ENCODE measurements at regions not wholly inside any gene's neighbourhood (a gene's known extent, or its start where the extent isn't known, plus 50 kb on each side); places are given as distances from the start of the nearest gene placed in this dataset.

DNA sequence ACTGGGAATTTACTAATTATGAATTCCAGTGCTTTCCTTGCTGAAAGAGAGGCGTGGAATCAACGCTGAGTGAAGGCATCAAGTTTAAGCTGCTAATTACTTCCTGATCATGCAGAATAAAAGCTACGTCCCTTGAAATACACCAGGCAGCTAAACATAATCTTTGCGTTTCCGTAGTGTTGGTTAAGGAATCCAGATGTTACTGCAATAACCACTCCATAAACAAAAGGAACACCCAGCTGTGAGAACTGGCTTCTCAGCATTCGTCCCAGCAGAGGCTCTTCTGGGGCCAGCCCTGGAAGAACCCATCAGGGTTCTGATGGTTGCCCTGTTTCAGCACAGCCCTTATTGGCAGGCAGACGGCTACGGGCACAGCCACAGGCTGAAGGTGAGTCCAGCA, 111.4 kb downstream of the CDH26 start:
- Histone ChIP-seq H3K4me3 (no peak overlapping the region), H3K4me1 (no peaks in the 10 kb centered on the region), H3K9me3 (peaks cover 6% of the 10 kb centered on the region), H3K27me3 (ENCODE audit: insufficient read depth in 3 of 3, low read length in 2 of 3) (no peaks in the 10 kb centered on the region), H3K27ac (no peak overlapping the region), H3K36me3 (ENCODE audit: insufficient read depth in 1 of 2, low read depth in 1 of 2) (no peaks in the 10 kb centered on the region)
- TF ChIP-seq, protein P1, sequence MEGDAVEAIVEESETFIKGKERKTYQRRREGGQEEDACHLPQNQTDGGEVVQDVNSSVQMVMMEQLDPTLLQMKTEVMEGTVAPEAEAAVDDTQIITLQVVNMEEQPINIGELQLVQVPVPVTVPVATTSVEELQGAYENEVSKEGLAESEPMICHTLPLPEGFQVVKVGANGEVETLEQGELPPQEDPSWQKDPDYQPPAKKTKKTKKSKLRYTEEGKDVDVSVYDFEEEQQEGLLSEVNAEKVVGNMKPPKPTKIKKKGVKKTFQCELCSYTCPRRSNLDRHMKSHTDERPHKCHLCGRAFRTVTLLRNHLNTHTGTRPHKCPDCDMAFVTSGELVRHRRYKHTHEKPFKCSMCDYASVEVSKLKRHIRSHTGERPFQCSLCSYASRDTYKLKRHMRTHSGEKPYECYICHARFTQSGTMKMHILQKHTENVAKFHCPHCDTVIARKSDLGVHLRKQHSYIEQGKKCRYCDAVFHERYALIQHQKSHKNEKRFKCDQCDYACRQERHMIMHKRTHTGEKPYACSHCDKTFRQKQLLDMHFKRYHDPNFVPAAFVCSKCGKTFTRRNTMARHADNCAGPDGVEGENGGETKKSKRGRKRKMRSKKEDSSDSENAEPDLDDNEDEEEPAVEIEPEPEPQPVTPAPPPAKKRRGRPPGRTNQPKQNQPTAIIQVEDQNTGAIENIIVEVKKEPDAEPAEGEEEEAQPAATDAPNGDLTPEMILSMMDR (IDR thresholded peaks at IDR 0.05): no peak
- 60 to 72% (median 65%) methylated on average over 8 of the region's 8 CpGs for WGBS, 3 donors
- intact Hi-C loops (cut with DNase I): no loop called here
- DNase-seq: no peak
- ATAC-seq: no peak

DNA sequence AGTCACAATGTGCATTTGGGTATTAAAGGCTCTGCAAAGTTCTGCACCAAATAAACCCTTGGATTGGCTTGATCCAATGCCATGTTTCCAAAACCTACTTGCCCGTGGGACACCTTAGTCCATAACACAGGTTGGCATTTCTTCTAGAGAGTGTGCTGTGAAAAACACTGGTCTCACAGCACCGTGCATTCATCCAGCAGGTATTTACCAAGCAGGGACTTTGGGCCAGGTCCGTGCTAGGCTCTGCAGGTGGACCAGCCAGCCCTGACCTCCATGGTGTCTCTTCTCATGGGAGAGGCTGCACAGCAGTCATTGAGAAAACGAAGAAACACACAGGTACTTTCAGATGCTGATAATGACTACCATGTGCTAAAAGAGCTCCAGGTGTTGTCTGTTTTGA, 112.6 kb downstream of the CDH26 start:
- no peaks in the 10 kb centered on the region for H3K4me1 ChIP-seq
- intact Hi-C loops (cut with DNase I): no loop called here
- ATAC-seq (no peak), DNase-seq (no peak)
- no peak overlapping the region for H3K4me3 ChIP-seq
- H3K36me3 ChIP-seq (ENCODE audit: insufficient read depth in 1 of 2, low read depth in 1 of 2): no peaks in the 10 kb centered on the region
- 85 to 90% (median 89%) methylated on average over 4 of the region's 4 CpGs for WGBS, 3 donors
- H3K9me3 ChIP-seq: peaks cover 6% of the 10 kb centered on the region
- TF ChIP-seq, protein P1 (IDR thresholded peaks at IDR 0.05): no peak
- H3K27ac ChIP-seq: no peak overlapping the region
- H3K27me3 ChIP-seq (ENCODE audit: insufficient read depth in 3 of 3, low read length in 2 of 3): no peaks in the 10 kb centered on the region

DNA sequence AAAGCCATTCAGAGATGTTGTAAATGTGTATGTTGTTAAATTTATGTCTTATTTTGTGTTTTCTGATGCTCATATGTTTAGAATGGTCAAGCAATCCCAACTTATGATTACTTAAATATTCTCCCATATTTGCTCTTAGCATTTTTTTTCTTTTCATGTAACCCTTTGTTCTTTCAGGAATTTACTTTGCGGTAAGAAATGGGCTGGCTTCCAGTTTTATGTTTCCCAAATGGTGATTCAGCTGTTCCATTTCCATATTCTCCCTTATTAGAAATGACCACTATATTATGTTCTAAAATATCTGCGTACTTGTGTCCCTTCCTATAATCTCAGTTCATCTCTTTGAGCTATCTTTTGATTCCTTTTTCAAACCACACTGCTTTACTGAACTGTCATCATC, 113.7 kb downstream of the CDH26 start:
- intact Hi-C loops (cut with DNase I): no loop called here
- Histone ChIP-seq H3K36me3 (ENCODE audit: insufficient read depth in 1 of 2, low read depth in 1 of 2) (no peaks in the 10 kb centered on the region), H3K4me3 (no peak overlapping the region), H3K9me3 (peaks cover 6% of the 10 kb centered on the region), H3K27ac (no peak overlapping the region), H3K27me3 (ENCODE audit: insufficient read depth in 3 of 3, low read length in 2 of 3) (no peaks in the 10 kb centered on the region), H3K4me1 (no peaks in the 10 kb centered on the region)
- 45 to 55% (median 48%) methylated on average over 2 of the region's 2 CpGs for WGBS, 3 donors
- TF ChIP-seq, protein P1 (IDR thresholded peaks at IDR 0.05): no peak
- no peak for DNase-seq
- no peak for ATAC-seq

DNA sequence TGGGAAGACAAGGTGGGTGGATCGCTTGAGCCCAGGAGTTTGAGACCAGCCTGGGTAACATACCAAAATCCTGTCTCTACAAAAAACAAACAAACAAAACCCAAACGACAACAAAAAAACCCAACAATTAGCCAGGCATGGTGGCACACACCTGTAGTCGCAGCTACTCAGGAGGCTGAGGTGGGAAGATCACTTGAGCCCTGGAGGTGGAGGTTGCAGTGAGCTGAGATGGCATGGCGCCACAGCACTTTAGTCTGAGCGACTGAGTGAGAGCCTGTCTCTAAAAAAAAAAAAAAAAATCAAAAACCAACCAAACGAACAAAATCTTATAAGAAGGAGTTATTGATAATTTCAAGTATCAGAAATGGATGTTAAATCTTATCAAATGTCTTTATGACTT, 114.9 kb downstream of the CDH26 start:
- Histone ChIP-seq H3K4me3 (no peak overlapping the region), H3K27ac (no peak overlapping the region), H3K36me3 (ENCODE audit: insufficient read depth in 1 of 2, low read depth in 1 of 2) (no peaks in the 10 kb centered on the region), H3K4me1 (no peaks in the 10 kb centered on the region), H3K9me3 (peaks cover 6% of the 10 kb centered on the region), H3K27me3 (ENCODE audit: insufficient read depth in 3 of 3, low read length in 2 of 3) (no peaks in the 10 kb centered on the region)
- intact Hi-C loops (cut with DNase I): no loop called here
- no peak for DNase-seq
- TF ChIP-seq, protein P1 (IDR thresholded peaks at IDR 0.05): no peak
- WGBS, 3 donors: 91 to 95% (median 93%) methylated on average over 6 of the region's 6 CpGs
- no peak for ATAC-seq

DNA sequence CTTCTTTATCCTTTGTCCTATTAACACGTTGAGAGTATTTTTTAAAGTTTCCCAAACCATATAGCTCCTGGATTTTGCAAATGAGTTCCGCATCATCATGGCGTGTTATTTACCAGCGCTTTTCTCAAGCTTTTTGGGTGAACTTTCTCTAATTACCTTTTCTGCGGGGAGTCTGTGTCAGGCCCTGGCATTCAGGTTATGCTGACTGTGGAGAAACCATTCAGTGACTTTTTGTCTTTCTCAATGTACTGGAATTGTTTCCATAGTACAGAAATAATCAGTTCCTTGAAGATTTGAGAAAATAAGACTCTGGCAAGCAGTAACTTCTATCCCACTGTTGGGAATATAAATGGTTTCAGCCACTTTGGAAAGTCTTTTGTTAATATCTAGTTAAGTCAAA, 115.3 kb downstream of the CDH26 start:
- WGBS, 3 donors: 56 to 77% (median 76%) methylated on average over 5 of the region's 5 CpGs
- ATAC-seq: no peak
- no peak for DNase-seq
- Histone ChIP-seq H3K9me3 (peaks cover 6% of the 10 kb centered on the region), H3K4me3 (no peak overlapping the region), H3K27me3 (ENCODE audit: insufficient read depth in 3 of 3, low read length in 2 of 3) (no peaks in the 10 kb centered on the region), H3K36me3 (ENCODE audit: insufficient read depth in 1 of 2, low read depth in 1 of 2) (no peaks in the 10 kb centered on the region), H3K4me1 (no peaks in the 10 kb centered on the region), H3K27ac (no peak overlapping the region)
- TF ChIP-seq, protein P1 (IDR thresholded peaks at IDR 0.05): no peak
- intact Hi-C loops (cut with DNase I): no loop called here
